GM19193 (cell line): ENCODE measurements at regions not wholly inside any gene's neighbourhood (a gene's known extent, or its start where the extent isn't known, plus 50 kb on each side); places are given as distances from the start of the nearest gene placed in this dataset.

Source experiments
- POLR2A ChIP-seq: IDR thresholded peaks from 4 replicates; pipeline ENCODE4 v1.6.1; 2011; ENCODE audit not compliant: insufficient read depth, insufficient read length; ENCODE audit errors: extremely low read depth

DNA sequence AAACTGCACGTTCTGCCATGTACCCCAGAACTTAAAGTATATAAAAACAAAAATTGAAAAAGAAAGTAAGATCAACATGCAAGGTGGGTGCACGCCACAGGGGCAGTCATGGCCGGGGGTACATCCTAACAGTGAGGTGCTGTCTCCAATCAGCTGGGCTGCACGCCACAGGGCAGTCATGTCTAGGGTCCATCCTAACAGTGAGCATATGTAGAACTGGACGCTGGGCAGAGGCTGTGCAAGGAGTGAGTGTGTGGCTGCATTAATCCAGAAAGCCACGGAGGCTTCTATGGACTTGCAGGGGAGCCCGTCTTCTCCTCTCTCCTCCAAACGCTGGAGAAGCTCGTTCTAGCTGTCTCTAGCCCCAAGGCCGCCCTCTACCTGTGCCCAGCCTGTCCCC is 1105.0 kb downstream of the BRD1 start:
- TF ChIP-seq POLR2A = no peak

- no peak for TF ChIP-seq POLR2A
Measured at GRCh38 chr22:48721395-48721669, 1106.3 kb downstream of the BRD1 start.

DNA sequence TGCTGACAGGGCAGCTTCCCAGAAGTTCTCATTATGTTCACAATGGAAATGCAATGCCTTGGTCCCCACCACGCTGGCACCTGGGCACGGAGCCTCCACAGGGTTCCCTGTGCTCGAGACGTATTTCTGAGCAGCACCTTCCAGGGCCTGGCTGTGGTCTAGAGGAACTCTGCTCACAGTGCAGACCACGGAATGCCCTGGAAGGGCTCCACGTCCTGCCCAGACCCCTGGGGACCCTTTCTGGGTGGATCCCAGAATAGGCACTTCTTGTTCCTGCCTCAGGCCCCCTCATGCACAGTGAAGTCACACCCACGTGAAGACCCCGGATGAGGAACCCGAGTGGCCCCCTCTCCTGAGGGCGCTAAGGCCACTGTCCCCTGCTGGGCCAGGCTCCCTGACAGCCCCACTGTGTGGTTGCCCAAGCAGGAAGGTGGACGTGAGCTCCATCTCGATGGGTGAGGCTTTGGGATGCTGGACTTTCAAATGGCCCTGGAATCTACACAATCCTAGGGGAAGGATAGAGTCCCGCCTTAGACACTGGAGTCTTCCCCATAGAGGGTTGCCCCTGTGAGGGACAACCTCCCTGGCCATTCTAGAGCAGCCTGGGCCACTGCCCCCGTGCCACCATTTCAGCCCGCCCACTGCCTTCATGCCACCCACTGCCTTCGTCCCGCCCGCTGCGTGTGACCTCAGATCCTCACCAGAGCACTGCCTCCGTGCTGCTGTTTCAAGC is 1106.8 kb downstream of the BRD1 start:
- no peak for TF ChIP-seq POLR2A

- no peak for TF ChIP-seq POLR2A
Measured at GRCh38 chr22:48719978-48720661, 1107.6 kb downstream of the BRD1 start.

GRCh38 chr22:48718818-48719500 is 1108.7 kb downstream of the BRD1 start:
- no peak for TF ChIP-seq POLR2A

- no peak for TF ChIP-seq POLR2A
Measured at GRCh38 chr22:48717883-48718817, 1109.5 kb downstream of the BRD1 start.

DNA sequence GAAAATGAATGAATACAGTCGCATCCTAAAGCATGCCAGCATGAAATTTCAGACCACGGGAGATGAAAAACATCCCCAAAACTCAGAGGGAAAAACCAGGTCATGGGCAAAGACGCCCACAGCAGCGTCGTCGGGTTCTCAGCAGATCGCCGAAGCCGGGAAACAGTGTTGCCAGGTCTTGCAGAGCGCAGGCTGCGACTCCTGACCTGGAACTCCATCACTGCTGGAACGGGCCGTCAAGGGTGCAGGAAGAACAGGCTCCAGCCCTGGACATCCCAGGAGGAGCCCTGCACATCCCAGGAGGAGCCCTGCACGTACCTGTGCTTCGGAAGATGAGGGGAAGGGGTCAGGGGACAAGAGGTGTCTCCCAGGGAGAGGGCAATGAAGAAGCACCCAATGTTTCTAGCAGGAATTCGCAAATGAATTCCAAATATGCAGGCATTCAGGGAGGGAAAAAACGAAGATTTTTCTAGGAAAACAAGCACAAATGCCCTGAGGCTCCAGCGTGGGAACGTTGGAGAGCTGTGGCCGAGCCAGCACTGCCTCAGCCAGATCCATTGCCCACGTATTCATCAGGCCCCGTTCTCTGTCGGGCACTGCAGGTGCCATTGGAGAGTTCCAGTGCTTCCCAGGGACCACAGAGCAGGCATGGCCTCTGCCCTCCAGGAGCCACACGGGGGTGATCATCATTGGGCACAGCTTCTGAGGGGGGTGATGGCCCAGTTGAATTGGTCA is 1110.4 kb downstream of the BRD1 start:
- TF ChIP-seq POLR2A = no peak

GRCh38 chr22:48715511-48715910 is 1112.2 kb downstream of the BRD1 start:
- TF ChIP-seq POLR2A = no peak

DNA sequence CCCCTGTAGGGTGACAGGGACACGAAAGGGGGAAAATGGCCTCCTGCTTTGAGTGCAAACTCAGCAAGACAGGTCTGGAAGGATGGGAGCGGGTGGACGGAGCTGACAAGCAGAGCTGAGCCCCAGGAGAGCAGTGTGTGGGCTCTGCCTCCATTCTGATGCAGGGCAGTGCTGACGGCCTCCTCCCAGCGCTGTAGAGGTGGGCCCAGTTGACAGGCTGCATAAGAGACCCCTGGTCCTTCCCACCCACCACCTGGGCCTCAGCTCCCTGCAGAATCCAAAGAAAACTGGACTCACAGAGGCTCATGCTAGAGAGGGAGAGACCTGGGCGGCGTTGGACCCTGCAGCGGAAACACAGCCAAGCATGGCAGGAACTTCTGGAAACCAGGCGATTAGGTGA is 1113.4 kb downstream of the BRD1 start:
- no peak for TF ChIP-seq POLR2A

- TF ChIP-seq POLR2A = no peak
Measured at GRCh38 chr22:48713272-48714205, 1114.1 kb downstream of the BRD1 start.

- no peak for TF ChIP-seq POLR2A
Measured at GRCh38 chr22:48712558-48713271, 1115.0 kb downstream of the BRD1 start.

- TF ChIP-seq POLR2A = no peak
Measured at GRCh38 chr22:48711669-48712068, 1116.0 kb downstream of the BRD1 start.

DNA sequence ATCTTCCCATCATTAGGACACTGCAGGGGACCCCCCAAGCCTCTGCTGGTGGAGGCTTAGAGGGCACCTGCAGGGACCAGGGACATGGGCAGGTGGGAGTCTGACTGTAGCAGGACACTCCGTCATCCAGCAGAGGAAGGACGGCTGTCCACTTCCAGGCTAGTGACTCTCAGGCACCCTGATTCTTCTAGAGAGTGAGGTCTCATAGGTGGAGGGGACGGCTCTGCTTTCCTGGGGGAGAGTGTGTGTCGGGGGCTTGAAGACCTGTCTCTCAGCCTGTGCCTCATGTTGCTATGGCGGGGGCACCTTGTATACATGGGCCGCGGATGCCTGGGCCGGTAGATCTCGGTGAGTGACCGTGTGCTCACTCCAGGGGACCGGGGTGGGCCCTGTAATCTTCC is 1116.6 kb downstream of the BRD1 start:
- no peak for TF ChIP-seq POLR2A
